Fibroblast of lung (primary cell): ENCODE measurements at regions not wholly inside any gene's neighbourhood (a gene's known extent, or its start where the extent isn't known, plus 50 kb on each side); places are given as distances from the start of the nearest gene placed in this dataset.
A peak's percentile ranks its signal among the peaks of the same experiment; 100 is the strongest.

Experiments used
- DNase-seq, 2 donors: peaks; one replicate each; pipeline versions ENCODE4 v3.0.0 to v3.0.0-alpha.2; 2010; ENCODE audit warnings: low read depth in 2 of 2
- H2AFZ ChIP-seq: 2 replicates; pipeline ENCODE4 v1.5.1; 2012; ENCODE audit warnings: low read length, control low read depth, inconsistent platforms
- H3K27ac ChIP-seq: 2 replicates; pipeline ENCODE4 v1.5.1; 2011; ENCODE audit warnings: low read length, control low read depth; ENCODE audit not compliant: insufficient read depth
- H3K27me3 ChIP-seq: 2 replicates; pipeline ENCODE4 v1.5.1; 2011; ENCODE audit warnings: mild to moderate bottlenecking, low read length; ENCODE audit not compliant: control insufficient read depth, insufficient read depth
- H3K36me3 ChIP-seq: 2 replicates; pipeline ENCODE4 v1.5.1; 2011; ENCODE audit warnings: low read length; ENCODE audit not compliant: control insufficient read depth, insufficient read depth
- H3K4me1 ChIP-seq: 2 replicates; pipeline ENCODE4 v1.5.1; 2011; ENCODE audit warnings: low read length; ENCODE audit not compliant: control insufficient read depth, insufficient read depth; ENCODE audit errors: extremely low read depth
- H3K4me2 ChIP-seq: 2 replicates; pipeline ENCODE4 v1.5.1; 2011; ENCODE audit warnings: low read length, control low read depth; ENCODE audit not compliant: insufficient read depth; ENCODE audit errors: extremely low read depth
- H3K4me3 ChIP-seq, 4 experiments: fragments of 200-600 bp in 1 of 4; sonication (generic) in 1 of 4; replicated peaks in 1 of 4; 2 replicates each; pipeline ENCODE4 v1.5.1; 2011 to 2016; ENCODE audit warnings: low read length in 4 of 4, low read depth in 3 of 4, mild to moderate bottlenecking in 3 of 4, control low read depth in 2 of 4, inconsistent platforms in 1 of 4, mixed read lengths in 1 of 4; ENCODE audit not compliant: insufficient read depth in 1 of 4; ENCODE audit errors: control extremely low read depth in 1 of 4
- H3K79me2 ChIP-seq: 2 replicates; pipeline ENCODE4 v1.5.1; 2012; ENCODE audit warnings: mild to moderate bottlenecking, low read length, inconsistent platforms; ENCODE audit not compliant: control insufficient read depth, insufficient read depth
- H3K9ac ChIP-seq: 2 replicates; pipeline ENCODE4 v1.5.1; 2011; ENCODE audit warnings: mild to moderate bottlenecking, low read length, control low read depth; ENCODE audit not compliant: insufficient read depth
- H3K9me3 ChIP-seq: 2 replicates; pipeline ENCODE4 v1.5.1; 2012; ENCODE audit warnings: low read depth, low read length; ENCODE audit not compliant: control insufficient read depth, insufficient read depth
- H4K20me1 ChIP-seq: 2 replicates; pipeline ENCODE4 v1.5.1; 2011; ENCODE audit warnings: low read length; ENCODE audit not compliant: control insufficient read depth, insufficient read depth; ENCODE audit errors: extremely low read depth
- EZH2 ChIP-seq: IDR thresholded peaks from 2 replicates; pipeline ENCODE4 v1.5.1; 2012; ENCODE audit warnings: low read length, control low read depth, mild to moderate bottlenecking; ENCODE audit errors: missing control alignments
- TF ChIP-seq, protein P1 (sequence below), 2 donors: IDR thresholded peaks in 1 of 2; conservative IDR thresholded peaks in 1 of 2; 1 replicate in 1 of 2; 2 replicates in 1 of 2; pipeline ENCODE4 v1.5.1; 2011 to 2012; ENCODE audit warnings: low read length in 2 of 2, control low read depth in 1 of 2, inconsistent platforms in 1 of 2, low read depth in 1 of 2, mild to moderate bottlenecking in 1 of 2

- Histone ChIP-seq H3K9me3 (no peaks in the 10 kb centered on the region), H4K20me1 (no peaks in the 10 kb centered on the region), H3K27me3 (no peaks in the 10 kb centered on the region), H3K36me3 (no peaks in the 10 kb centered on the region), H3K27ac (no peak overlapping the region), H3K4me2 (no peak overlapping the region), H2AFZ (no peak overlapping the region), H3K4me1 (no peaks in the 10 kb centered on the region), H3K4me3 (no peak overlapping the region), H3K79me2 (no peaks in the 10 kb centered on the region), H3K9ac (no peak overlapping the region)
- DNase-seq: no peak
- TF ChIP-seq, protein P1, sequence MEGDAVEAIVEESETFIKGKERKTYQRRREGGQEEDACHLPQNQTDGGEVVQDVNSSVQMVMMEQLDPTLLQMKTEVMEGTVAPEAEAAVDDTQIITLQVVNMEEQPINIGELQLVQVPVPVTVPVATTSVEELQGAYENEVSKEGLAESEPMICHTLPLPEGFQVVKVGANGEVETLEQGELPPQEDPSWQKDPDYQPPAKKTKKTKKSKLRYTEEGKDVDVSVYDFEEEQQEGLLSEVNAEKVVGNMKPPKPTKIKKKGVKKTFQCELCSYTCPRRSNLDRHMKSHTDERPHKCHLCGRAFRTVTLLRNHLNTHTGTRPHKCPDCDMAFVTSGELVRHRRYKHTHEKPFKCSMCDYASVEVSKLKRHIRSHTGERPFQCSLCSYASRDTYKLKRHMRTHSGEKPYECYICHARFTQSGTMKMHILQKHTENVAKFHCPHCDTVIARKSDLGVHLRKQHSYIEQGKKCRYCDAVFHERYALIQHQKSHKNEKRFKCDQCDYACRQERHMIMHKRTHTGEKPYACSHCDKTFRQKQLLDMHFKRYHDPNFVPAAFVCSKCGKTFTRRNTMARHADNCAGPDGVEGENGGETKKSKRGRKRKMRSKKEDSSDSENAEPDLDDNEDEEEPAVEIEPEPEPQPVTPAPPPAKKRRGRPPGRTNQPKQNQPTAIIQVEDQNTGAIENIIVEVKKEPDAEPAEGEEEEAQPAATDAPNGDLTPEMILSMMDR (conservative IDR thresholded peaks at IDR 0.05 in 1 of 2, IDR thresholded peaks at IDR 0.05 in 1 of 2; ENCODE audit: low read depth in 1 of 2, low read length in 2 of 2): no peak
- no peak for TF ChIP-seq EZH2
Observed at GRCh38 chr1:90407737-90408136, 309.4 kb downstream of the BARHL2 start.

DNA sequence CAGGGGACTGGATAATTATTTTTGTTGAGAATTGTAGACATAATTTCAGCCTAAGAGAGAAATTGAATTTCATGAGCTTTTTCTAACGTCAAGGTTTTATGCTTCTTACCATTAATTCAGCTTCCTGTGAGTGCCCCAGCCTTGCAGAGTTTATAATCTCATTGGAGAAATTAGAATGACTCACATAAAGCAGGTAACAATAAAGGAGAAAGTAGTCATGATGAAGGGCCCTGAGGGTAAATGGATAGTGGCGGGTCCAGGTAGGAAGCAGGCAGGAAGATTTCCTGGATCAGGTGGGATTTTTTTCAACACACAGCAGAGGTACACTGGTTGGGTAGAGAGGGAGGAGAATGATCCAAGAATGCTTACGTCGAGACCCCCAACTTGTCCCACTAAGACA is 311.4 kb downstream of the BARHL2 start:
- DNase-seq: no peak
- no peak overlapping the region for H2AFZ ChIP-seq
- H3K4me3 ChIP-seq: no peak overlapping the region
- no peaks in the 10 kb centered on the region for H3K27me3 ChIP-seq
- no peaks in the 10 kb centered on the region for H3K36me3 ChIP-seq
- H4K20me1 ChIP-seq: no peaks in the 10 kb centered on the region
- TF ChIP-seq, protein P1 (conservative IDR thresholded peaks at IDR 0.05 in 1 of 2, IDR thresholded peaks at IDR 0.05 in 1 of 2; ENCODE audit: low read depth in 1 of 2, low read length in 2 of 2): no peak
- no peak overlapping the region for H3K9ac ChIP-seq
- no peak overlapping the region for H3K4me2 ChIP-seq
- H3K9me3 ChIP-seq: no peaks in the 10 kb centered on the region
- H3K4me1 ChIP-seq: no peaks in the 10 kb centered on the region
- no peak overlapping the region for H3K27ac ChIP-seq
- H3K79me2 ChIP-seq: no peaks in the 10 kb centered on the region

DNA sequence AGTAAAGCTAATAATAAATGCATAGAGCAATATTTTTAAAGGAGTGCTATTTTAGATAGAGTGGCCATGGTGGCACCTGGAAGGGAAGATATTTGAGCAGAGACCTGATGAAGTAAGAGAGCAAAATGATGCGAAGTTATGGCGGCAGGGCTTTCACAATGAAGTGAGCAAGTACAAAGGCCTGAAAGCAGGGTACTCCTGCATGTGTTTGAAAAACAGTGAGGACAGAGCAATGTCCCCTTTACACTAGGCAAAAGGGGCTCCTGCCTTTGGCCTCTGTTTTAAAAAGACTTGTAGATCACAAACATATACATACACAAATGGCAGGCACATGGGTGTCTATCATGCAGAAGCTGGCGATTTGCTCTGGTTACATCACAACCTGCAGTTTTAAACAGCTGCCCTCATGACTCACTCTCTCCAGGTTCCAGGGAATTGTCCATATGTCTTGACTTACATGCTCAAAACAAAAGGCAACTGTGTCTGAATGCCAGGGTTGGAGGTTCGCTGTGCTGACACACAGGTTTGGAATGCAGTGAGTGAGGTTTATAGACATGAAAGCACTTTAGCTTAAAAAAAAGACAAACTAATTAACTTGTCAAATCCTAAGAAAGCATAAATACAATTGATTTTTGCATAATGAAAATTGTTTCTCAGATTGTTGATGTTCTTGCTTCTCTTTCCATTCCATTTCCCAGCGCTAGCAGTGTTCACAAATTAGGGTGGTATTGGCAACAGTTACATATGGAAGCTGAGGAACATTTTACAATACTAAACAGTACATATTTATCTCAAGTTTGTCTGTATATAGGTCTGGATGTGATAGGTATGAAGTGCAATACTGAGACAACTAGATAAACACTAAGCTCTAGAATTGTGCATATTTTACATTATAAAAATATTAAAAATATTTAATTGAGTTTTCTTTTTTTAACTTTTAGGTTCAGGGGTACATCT is 313.9 kb downstream of the BARHL2 start:
- H3K79me2 ChIP-seq: no peaks in the 10 kb centered on the region
- no peaks in the 10 kb centered on the region for H4K20me1 ChIP-seq
- TF ChIP-seq, protein P1 (conservative IDR thresholded peaks at IDR 0.05 in 1 of 2, IDR thresholded peaks at IDR 0.05 in 1 of 2; ENCODE audit: low read depth in 1 of 2, low read length in 2 of 2): no peak
- TF ChIP-seq EZH2: no peak
- H3K9ac ChIP-seq: no peak overlapping the region
- H3K4me2 ChIP-seq: no peak overlapping the region
- peak; percentile 85 to 100 for DNase-seq
- H3K27ac ChIP-seq: no peak overlapping the region
- no peaks in the 10 kb centered on the region for H3K9me3 ChIP-seq
- H2AFZ ChIP-seq: no peak overlapping the region
- no peaks in the 10 kb centered on the region for H3K27me3 ChIP-seq
- H3K4me1 ChIP-seq: no peaks in the 10 kb centered on the region
- H3K4me3 ChIP-seq: no peak overlapping the region
- no peaks in the 10 kb centered on the region for H3K36me3 ChIP-seq
